DND-41 (cell line): ENCODE measurements at regions not wholly inside any gene's neighbourhood (a gene's known extent, or its start where the extent isn't known, plus 50 kb on each side); places are given as distances from the start of the nearest gene placed in this dataset.
A peak's percentile ranks its signal among the peaks of the same experiment; 100 is the strongest.

Experiments used
- ATAC-seq: fragments of 200-7000 bp; cut with Tn5 transposase; 3 replicates; pipeline ENCODE4 v1.9.1; 2021; ENCODE audit warnings: low read depth; ENCODE audit not compliant: insufficient read depth
- DNase-seq: peaks from one replicate; pipeline ENCODE4 v3.0.0-alpha.2; 2020
- H2AFZ ChIP-seq: 2 replicates; pipeline ENCODE4 v1.6.0; 2012; ENCODE audit warnings: low read depth, low read length
- H3K27ac ChIP-seq: 2 replicates; pipeline ENCODE4 v1.5.1; 2012; ENCODE audit warnings: low read length, inconsistent platforms
- H3K27me3 ChIP-seq: fragments of 200-600 bp; sonication (generic); 2 replicates; pipeline ENCODE4 v1.6.0; 2012; ENCODE audit warnings: low read length, mild to moderate bottlenecking, inconsistent platforms; ENCODE audit not compliant: insufficient read depth, poor library complexity
- H3K36me3 ChIP-seq: 2 replicates; pipeline ENCODE4 v1.5.1; 2012; ENCODE audit warnings: low read length, inconsistent platforms; ENCODE audit not compliant: insufficient read depth
- H3K4me1 ChIP-seq: 2 replicates; pipeline ENCODE4 v1.5.1; 2012; ENCODE audit warnings: mild to moderate bottlenecking, low read length; ENCODE audit not compliant: insufficient read depth
- H3K4me2 ChIP-seq: 2 replicates; pipeline ENCODE4 v1.6.0; 2012; ENCODE audit warnings: mild to moderate bottlenecking, moderate library complexity, low read length, inconsistent platforms; ENCODE audit not compliant: insufficient read depth
- H3K4me3 ChIP-seq, 2 experiments: fragments of 200-600 bp in 1 of 2; shearing (Covaris generic) in 1 of 2; 2 replicates each; pipeline ENCODE4 v1.5.1; 2012 to 2016; ENCODE audit warnings: inconsistent platforms in 2 of 2, low read length in 2 of 2, mild to moderate bottlenecking in 2 of 2, low read depth in 1 of 2, moderate library complexity in 1 of 2
- H3K79me2 ChIP-seq: 2 replicates; pipeline ENCODE4 v1.6.0; 2012; ENCODE audit warnings: low read length, inconsistent platforms; ENCODE audit not compliant: insufficient read depth
- H3K9ac ChIP-seq: 2 replicates; pipeline ENCODE4 v1.6.0; 2012; ENCODE audit warnings: low read depth, mild to moderate bottlenecking, inconsistent platforms, low read length, moderate library complexity
- H3K9me3 ChIP-seq: 2 replicates; pipeline ENCODE4 v1.5.1; 2012; ENCODE audit warnings: low read length, moderate library complexity, mild to moderate bottlenecking, inconsistent platforms; ENCODE audit not compliant: insufficient read depth, severe bottlenecking
- H4K20me1 ChIP-seq: 2 replicates; pipeline ENCODE4 v1.6.0; 2012; ENCODE audit warnings: low read length; ENCODE audit not compliant: insufficient read depth
- CTCF ChIP-seq: IDR thresholded peaks from 2 replicates; pipeline ENCODE4 v1.5.1; 2012; ENCODE audit warnings: borderline replicate concordance, low read length, moderate library complexity, mild to moderate bottlenecking; ENCODE audit not compliant: poor library complexity, severe bottlenecking; ENCODE audit errors: extremely low read depth
- EZH2 ChIP-seq: IDR thresholded peaks from 3 replicates; pipeline ENCODE4 v1.6.1; 2012; ENCODE audit warnings: borderline replicate concordance, low read depth, mild to moderate bottlenecking, moderate library complexity, low read length, inconsistent platforms; ENCODE audit not compliant: severe bottlenecking

DNA sequence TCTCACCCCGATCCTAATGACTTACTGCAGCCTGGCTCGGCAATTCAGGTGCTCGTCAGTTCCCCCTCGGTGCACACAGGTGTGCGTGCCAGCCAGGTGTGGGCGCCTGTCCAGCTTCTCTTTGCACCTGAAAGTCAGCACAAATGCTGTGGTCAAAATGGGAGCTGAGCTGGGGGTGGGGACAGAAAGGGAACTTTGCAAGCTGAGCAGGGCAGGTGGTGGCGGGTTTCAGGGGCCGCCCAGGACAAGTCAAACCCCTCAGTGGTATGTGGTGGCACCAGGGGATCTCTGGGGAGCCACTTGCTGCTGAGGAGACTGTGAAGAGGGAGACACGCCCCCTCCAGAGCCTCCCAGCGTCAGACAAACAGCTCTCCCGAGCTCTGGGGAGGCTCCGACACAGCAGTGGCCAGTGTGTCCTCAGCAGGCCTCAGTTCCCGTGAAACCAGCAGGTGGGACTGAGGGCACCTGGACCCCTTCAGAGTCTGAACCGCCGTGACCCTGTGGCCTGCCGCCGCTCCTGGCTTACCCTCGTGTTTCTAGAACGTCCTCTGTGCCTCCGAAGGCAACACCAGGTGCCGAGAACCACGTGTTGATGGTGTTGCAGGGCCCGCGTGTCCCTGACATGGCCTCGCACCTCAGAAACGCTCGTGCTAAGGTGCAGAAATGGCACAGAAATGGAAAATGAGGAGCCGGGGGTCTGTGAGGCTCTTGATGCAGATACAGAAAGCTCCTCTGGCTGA, 233.5 kb upstream of the TNRC6C start:
- H3K27me3 ChIP-seq = no peaks in the 10 kb centered on the region
- H3K4me1 ChIP-seq = no peaks in the 10 kb centered on the region
- no peak overlapping the region for H3K4me3 ChIP-seq
- no peak overlapping the region for H3K27ac ChIP-seq
- H3K9me3 ChIP-seq = no peaks in the 10 kb centered on the region
- no peak overlapping the region for H2AFZ ChIP-seq
- H3K79me2 ChIP-seq = no peaks in the 10 kb centered on the region
- peak; percentile 16 for DNase-seq
- TF ChIP-seq EZH2 (no peak), CTCF (no peak)
- no peak; the same call in 2 of the 3 replicates for ATAC-seq
- no peaks in the 10 kb centered on the region for H3K36me3 ChIP-seq
- no peak overlapping the region for H3K4me2 ChIP-seq
- H4K20me1 ChIP-seq = no peaks in the 10 kb centered on the region
- no peak overlapping the region for H3K9ac ChIP-seq

DNA sequence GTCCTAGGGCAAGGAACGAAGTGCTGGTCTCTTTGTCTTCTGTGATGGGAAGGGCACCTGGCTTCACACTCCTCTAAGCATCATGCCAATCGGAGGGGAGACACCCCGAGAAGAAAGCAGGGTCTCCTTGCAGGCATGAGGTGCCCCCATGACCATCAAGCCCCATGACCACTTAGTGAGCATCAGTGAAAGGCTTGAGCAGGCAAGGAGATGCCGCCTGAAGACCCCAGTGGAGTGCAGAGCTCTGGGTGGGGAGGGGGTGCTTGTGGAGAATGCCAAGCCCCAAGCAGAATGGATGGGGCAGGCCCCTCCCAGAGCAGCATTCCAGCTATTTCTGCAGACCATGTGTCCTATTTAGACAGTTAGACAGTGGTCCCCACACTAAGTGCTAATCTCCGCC, 232.7 kb upstream of the TNRC6C start:
- Histone ChIP-seq H3K9ac (no peak overlapping the region), H3K4me1 (no peaks in the 10 kb centered on the region), H3K36me3 (no peaks in the 10 kb centered on the region), H3K4me3 (no peak overlapping the region), H3K27ac (no peak overlapping the region), H3K4me2 (no peak overlapping the region), H3K27me3 (no peaks in the 10 kb centered on the region), H4K20me1 (no peaks in the 10 kb centered on the region), H2AFZ (no peak overlapping the region), H3K9me3 (no peaks in the 10 kb centered on the region), H3K79me2 (no peaks in the 10 kb centered on the region)
- ATAC-seq (no peak), DNase-seq (no peak)
- TF ChIP-seq EZH2 (no peak), CTCF (no peak)

DNA sequence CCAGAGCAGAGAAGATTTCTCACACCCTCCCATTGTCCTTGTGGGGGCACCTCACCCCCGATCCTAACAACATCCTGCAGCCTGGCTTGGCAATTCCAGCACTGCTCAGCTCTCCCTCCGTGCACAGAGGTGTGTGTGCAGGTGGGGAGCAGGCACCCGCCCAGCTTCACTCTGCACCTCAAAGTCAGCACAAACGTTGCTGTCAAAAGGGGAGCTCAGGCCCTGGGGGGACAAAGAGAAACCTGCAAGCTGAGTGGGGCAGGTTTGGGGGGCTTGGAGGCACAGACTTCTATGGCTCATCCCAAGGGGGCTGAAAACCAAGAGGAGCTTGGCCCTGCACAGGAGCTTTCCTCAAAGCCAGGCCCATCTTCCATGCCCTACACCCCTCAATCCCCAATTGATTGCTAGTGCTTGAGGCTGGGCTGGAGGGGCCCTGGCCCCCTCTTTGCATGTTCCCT, 231.9 kb upstream of the TNRC6C start:
- H3K36me3 ChIP-seq = no peaks in the 10 kb centered on the region
- H2AFZ ChIP-seq = no peak overlapping the region
- no peaks in the 10 kb centered on the region for H3K9me3 ChIP-seq
- no peak overlapping the region for H3K4me2 ChIP-seq
- DNase-seq = peak; percentile 1
- H3K4me3 ChIP-seq = no peak overlapping the region
- H3K27me3 ChIP-seq = no peaks in the 10 kb centered on the region
- H3K9ac ChIP-seq = no peak overlapping the region
- no peaks in the 10 kb centered on the region for H4K20me1 ChIP-seq
- no peaks in the 10 kb centered on the region for H3K79me2 ChIP-seq
- no peak for ATAC-seq
- no peak for TF ChIP-seq CTCF
- TF ChIP-seq EZH2 = no peak
- no peaks in the 10 kb centered on the region for H3K4me1 ChIP-seq
- no peak overlapping the region for H3K27ac ChIP-seq
